HEK293 (cell line): ENCODE measurements at regions not wholly inside any gene's neighbourhood (a gene's known extent, or its start where the extent isn't known, plus 50 kb on each side); places are given as distances from the start of the nearest gene placed in this dataset.

Experiments used
- CTCF ChIA-PET: fragments of 350-600 bp; formaldehyde crosslinking; extraction: SDS; loops from one replicate; lab custom pipeline; 2021; ENCODE audit warnings: antibody characterized with exemption; lab: Yijun Ruan, JAX
- POLR2A ChIA-PET: fragments of 300-600 bp; formaldehyde crosslinking; extraction: SDS; loops from one replicate; lab custom pipeline; 2020; ENCODE audit warnings: antibody characterized with exemption, inconsistent platforms; lab: Yijun Ruan, JAX
- H3K27ac ChIP-seq: fragments of 200-500 bp; sonication (Bioruptor generic); 2 replicates; pipeline ENCODE4 v1.5.1; 2014; ENCODE audit warnings: low read depth, low read length, control low read depth, inconsistent platforms; ENCODE audit errors: extremely low read depth
- H3K36me3 ChIP-seq, 2 experiments: fragments of 200-500 bp in 1 of 2; sonication (Bioruptor generic) in 1 of 2; 1 replicate in 1 of 2; 2 replicates in 1 of 2; pipeline ENCODE4 v1.5.1; 2014 to 2017; ENCODE audit warnings: inconsistent platforms in 2 of 2, low read length in 2 of 2; ENCODE audit not compliant: control insufficient read depth in 2 of 2, insufficient read depth in 1 of 2
- H3K4me1 ChIP-seq: fragments of 200-500 bp; sonication (Bioruptor generic); 2 replicates; pipeline ENCODE4 v1.5.1; 2014; ENCODE audit warnings: mild to moderate bottlenecking, low read length, inconsistent platforms; ENCODE audit not compliant: control insufficient read depth, insufficient read depth
- H3K4me3 ChIP-seq: 2 replicates; pipeline ENCODE4 v1.5.1; 2011; ENCODE audit warnings: low read depth, mild to moderate bottlenecking, control low read depth, low read length, moderate library complexity
- H3K9me3 ChIP-seq: fragments of 200-500 bp; sonication (Bioruptor generic); 2 replicates; pipeline ENCODE4 v1.5.1; 2014; ENCODE audit warnings: low read depth, low read length, inconsistent platforms; ENCODE audit not compliant: control insufficient read depth, insufficient read depth
- EGR2 ChIP-seq: fragments of 450-650 bp; formaldehyde crosslinking; IDR thresholded peaks from 2 replicates; pipeline ENCODE4 v1.5.1; 2016; ENCODE audit warnings: low read depth, missing biosample characterization, missing genetic modification characterization
- KLF1 ChIP-seq: fragments of 450-650 bp; formaldehyde crosslinking; IDR thresholded peaks from 2 replicates; pipeline ENCODE4 v1.5.1; 2016; ENCODE audit warnings: missing biosample characterization, missing genetic modification characterization
- KLF16 ChIP-seq: fragments of 450-650 bp; formaldehyde crosslinking; IDR thresholded peaks from 2 replicates; pipeline ENCODE4 v1.5.1; 2017; ENCODE audit warnings: missing biosample characterization, missing genetic modification characterization
- KLF9 ChIP-seq: fragments of 450-650 bp; formaldehyde crosslinking; IDR thresholded peaks from 2 replicates; pipeline ENCODE4 v1.5.1; 2016; ENCODE audit warnings: missing biosample characterization, missing genetic modification characterization, low read depth
- MEIS1 ChIP-seq: sonication (generic); formaldehyde crosslinking; IDR thresholded peaks from 2 replicates; pipeline ENCODE4 v1.8.1; 2022; ENCODE audit warnings: missing genetic modification reagents, mild to moderate bottlenecking, borderline replicate concordance
- PRDM4 ChIP-seq: fragments of 450-650 bp; formaldehyde crosslinking; IDR thresholded peaks from 2 replicates; pipeline ENCODE4 v1.5.1; 2017; ENCODE audit warnings: missing biosample characterization, missing genetic modification characterization
- PRDM6 ChIP-seq: fragments of 450-650 bp; formaldehyde crosslinking; IDR thresholded peaks from 2 replicates; pipeline ENCODE4 v1.5.1; 2017; ENCODE audit warnings: missing biosample characterization, missing genetic modification characterization
- TCF7L2 ChIP-seq: IDR thresholded peaks from 2 replicates; pipeline ENCODE4 v1.6.1; 2011; ENCODE audit warnings: low read depth, mild to moderate bottlenecking, inconsistent platforms, low read length, moderate library complexity, borderline replicate concordance
- ZBTB1 ChIP-seq: fragments of 450-650 bp; formaldehyde crosslinking; IDR thresholded peaks from 2 replicates; pipeline ENCODE4 v1.5.1; 2016; ENCODE audit warnings: missing biosample characterization, missing genetic modification characterization
- ZBTB6 ChIP-seq: fragments of 450-650 bp; formaldehyde crosslinking; IDR thresholded peaks from 2 replicates; pipeline ENCODE4 v1.5.1; 2017; ENCODE audit warnings: missing biosample characterization, missing genetic modification characterization
- ZFP3 ChIP-seq: fragments of 450-650 bp; formaldehyde crosslinking; IDR thresholded peaks from 2 replicates; pipeline ENCODE4 v1.5.1; 2016; ENCODE audit warnings: low read depth, missing biosample characterization, missing genetic modification characterization
- ZNF18 ChIP-seq: fragments of 450-650 bp; formaldehyde crosslinking; IDR thresholded peaks from 2 replicates; pipeline ENCODE4 v1.5.1; 2016; ENCODE audit warnings: missing biosample characterization, missing genetic modification characterization
- ZNF202 ChIP-seq: fragments of 450-650 bp; formaldehyde crosslinking; IDR thresholded peaks from 2 replicates; pipeline ENCODE4 v1.5.1; 2016; ENCODE audit warnings: missing biosample characterization, missing genetic modification characterization, borderline replicate concordance
- ZNF211 ChIP-seq: fragments of 450-650 bp; formaldehyde crosslinking; IDR thresholded peaks from 2 replicates; pipeline ENCODE4 v1.5.1; 2016; ENCODE audit warnings: low read depth, missing biosample characterization, missing genetic modification characterization
- ZNF280C ChIP-seq: fragments of 450-650 bp; formaldehyde crosslinking; IDR thresholded peaks from 2 replicates; pipeline ENCODE4 v1.5.1; 2016; ENCODE audit warnings: missing biosample characterization, missing genetic modification characterization
- ZNF324 ChIP-seq: fragments of 450-650 bp; formaldehyde crosslinking; IDR thresholded peaks from 2 replicates; pipeline ENCODE4 v1.5.1; 2016; ENCODE audit warnings: missing biosample characterization, missing genetic modification characterization
- ZNF391 ChIP-seq: fragments of 450-650 bp; formaldehyde crosslinking; IDR thresholded peaks from 2 replicates; pipeline ENCODE4 v1.5.1; 2016; ENCODE audit warnings: low read depth, missing biosample characterization, missing genetic modification characterization, borderline replicate concordance
- ZNF404 ChIP-seq: fragments of 450-650 bp; formaldehyde crosslinking; IDR thresholded peaks from 2 replicates; pipeline ENCODE4 v1.5.1; 2017; ENCODE audit warnings: missing biosample characterization, missing genetic modification characterization
- ZNF433 ChIP-seq: fragments of 450-650 bp; formaldehyde crosslinking; IDR thresholded peaks from 2 replicates; pipeline ENCODE4 v1.5.1; 2016; ENCODE audit warnings: missing biosample characterization, missing genetic modification characterization, low read depth
- ZNF521 ChIP-seq: fragments of 450-650 bp; formaldehyde crosslinking; IDR thresholded peaks from 2 replicates; pipeline ENCODE4 v1.5.1; 2017; ENCODE audit warnings: missing biosample characterization, mild to moderate bottlenecking, missing genetic modification characterization
- ZNF558 ChIP-seq: fragments of 450-650 bp; formaldehyde crosslinking; IDR thresholded peaks from 2 replicates; pipeline ENCODE4 v1.5.1; 2016; ENCODE audit warnings: missing biosample characterization, missing genetic modification characterization
- ZNF621 ChIP-seq: fragments of 450-650 bp; formaldehyde crosslinking; IDR thresholded peaks from 2 replicates; pipeline ENCODE4 v1.5.1; 2017; ENCODE audit warnings: missing biosample characterization, missing genetic modification characterization
- ZNF677 ChIP-seq: fragments of 450-650 bp; IDR thresholded peaks from 2 replicates; pipeline ENCODE4 v1.5.0; 2018; ENCODE audit warnings: missing biosample characterization, mild to moderate bottlenecking, missing genetic modification characterization, moderate library complexity
- ZNF791 ChIP-seq: fragments of 450-650 bp; formaldehyde crosslinking; IDR thresholded peaks from 2 replicates; pipeline ENCODE4 v1.5.1; 2016; ENCODE audit warnings: missing biosample characterization, missing genetic modification characterization

- no peaks in the 10 kb centered on the region for H3K9me3 ChIP-seq
- TF ChIP-seq KLF1 (tag by site-specific recombination): no peak
- TF ChIP-seq TCF7L2: no peak
- no peak for TF ChIP-seq ZNF211
- no peak for TF ChIP-seq ZNF391
- no peak for TF ChIP-seq ZNF521 (tag by site-specific recombination)
- ChIA-PET CTCF (interaction anchor here (0.6 kb wide), 1 partner anchor 29 kb away, joined by 6 read pairs; no protein-coding TSS in a partner anchor), POLR2A (no interaction called here)
- H3K4me3 ChIP-seq: no peak overlapping the region
- no peaks in the 10 kb centered on the region for H3K4me1 ChIP-seq
- H3K36me3 ChIP-seq: no peaks in the 10 kb centered on the region
- no peak overlapping the region for H3K27ac ChIP-seq
These were observed 468.2 kb downstream of the MMUT start for GRCh38 chr6:48994811-48995210.

- ChIA-PET POLR2A (no interaction called here), CTCF (no interaction called here)
- H3K27ac ChIP-seq: no peak overlapping the region
- H3K9me3 ChIP-seq: no peaks in the 10 kb centered on the region
- TF ChIP-seq ZNF791 (tag by site-specific recombination) (no peak), ZFP3 (tag by site-specific recombination) (no peak), ZNF280C (tag by site-specific recombination) (no peak), ZNF202 (tag by site-specific recombination) (no peak), ZBTB6 (tag by site-specific recombination) (no peak), ZNF558 (no peak), ZNF433 (no peak)
- no peaks in the 10 kb centered on the region for H3K36me3 ChIP-seq
- H3K4me1 ChIP-seq: no peaks in the 10 kb centered on the region
- no peak overlapping the region for H3K4me3 ChIP-seq
These were observed 472.3 kb downstream of the MMUT start for GRCh38 chr6:48990739-48991138.

GRCh38 chr6:48986845-48987244, 476.2 kb downstream of the MMUT start:
- Histone ChIP-seq H3K4me3 (no peak overlapping the region), H3K27ac (no peak overlapping the region), H3K4me1 (no peaks in the 10 kb centered on the region), H3K36me3 (no peaks in the 10 kb centered on the region), H3K9me3 (no peaks in the 10 kb centered on the region)
- ChIA-PET POLR2A (no interaction called here), CTCF (no interaction called here)
- TF ChIP-seq EGR2 (no peak), PRDM6 (no peak), ZNF404 (no peak), ZNF621 (tag by site-specific recombination) (no peak), ZBTB1 (tag by site-specific recombination) (no peak), MEIS1 (no peak), ZNF18 (no peak), KLF9 (tag by site-specific recombination) (no peak), ZNF677 (tag by site-specific recombination) (no peak), KLF16 (tag by site-specific recombination) (no peak), ZNF324 (tag by site-specific recombination) (no peak), PRDM4 (tag by site-specific recombination) (no peak)
